ENCODE measurements at regions not wholly inside any gene's neighbourhood (a gene's known extent, or its start where the extent isn't known, plus 50 kb on each side); places are given as distances from the start of the nearest gene placed in this dataset.
"Not testable (repeated sequence)": the region's sequence is repeated elsewhere in the genome, so short reads cannot be mapped to it uniquely, and the experiment has no call there.

DNA sequence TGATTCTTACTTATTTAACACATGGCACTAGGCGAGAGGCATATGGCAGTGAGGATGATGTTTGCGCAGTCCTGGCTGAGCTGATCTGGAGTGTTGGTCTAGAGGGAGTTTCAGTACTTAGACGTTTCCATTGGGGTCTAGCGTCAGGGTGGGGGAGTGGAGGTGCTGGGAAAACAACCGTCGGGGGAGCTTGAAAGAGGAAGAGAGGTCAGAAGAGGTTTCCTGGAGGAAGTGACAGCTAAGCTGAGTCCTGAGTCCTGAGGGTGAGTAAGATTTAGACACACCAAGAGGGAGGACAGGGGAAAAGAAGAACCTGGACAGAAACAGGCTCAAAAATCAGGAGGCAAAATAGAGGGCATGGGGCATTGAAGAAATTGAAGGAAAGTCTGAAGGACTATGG, 81.4 kb downstream of the ALOX5AP start:
- DNase-seq, result no peak

DNA sequence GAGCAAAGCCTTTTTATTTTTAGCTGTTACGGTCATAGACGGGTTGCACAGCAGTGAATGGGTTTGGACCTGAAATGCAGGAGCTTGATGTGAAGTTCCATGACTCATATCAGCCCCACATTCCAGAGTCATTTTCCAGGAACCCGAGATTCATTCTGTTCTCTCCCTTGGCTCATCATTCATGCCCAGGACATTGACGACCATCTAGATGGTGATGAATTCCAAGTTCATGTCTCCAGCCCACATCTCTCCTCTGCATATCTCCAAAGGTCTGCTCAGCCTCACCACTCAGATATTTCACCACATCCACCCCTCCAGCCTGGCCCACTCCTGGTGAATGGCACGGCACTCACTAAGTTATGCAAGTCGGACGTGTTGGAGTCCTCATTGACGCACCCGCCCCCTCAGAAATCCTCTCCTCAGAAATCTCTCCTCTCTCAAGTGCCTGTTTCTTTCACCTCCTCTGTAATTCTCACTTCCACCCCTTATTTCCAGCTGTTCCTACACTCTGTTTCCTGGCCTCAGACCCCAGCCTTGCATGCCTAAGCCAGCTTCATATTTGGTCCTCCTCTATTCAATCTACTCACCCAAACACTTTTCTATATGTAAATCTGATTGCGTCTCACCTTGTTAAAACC, 83.1 kb downstream of the ALOX5AP start:
- DNase-seq, result no peak

- DNase-seq, result no peak
Measured at GRCh38 chr13:30819136-30819888, 84.0 kb downstream of the ALOX5AP start.

DNA sequence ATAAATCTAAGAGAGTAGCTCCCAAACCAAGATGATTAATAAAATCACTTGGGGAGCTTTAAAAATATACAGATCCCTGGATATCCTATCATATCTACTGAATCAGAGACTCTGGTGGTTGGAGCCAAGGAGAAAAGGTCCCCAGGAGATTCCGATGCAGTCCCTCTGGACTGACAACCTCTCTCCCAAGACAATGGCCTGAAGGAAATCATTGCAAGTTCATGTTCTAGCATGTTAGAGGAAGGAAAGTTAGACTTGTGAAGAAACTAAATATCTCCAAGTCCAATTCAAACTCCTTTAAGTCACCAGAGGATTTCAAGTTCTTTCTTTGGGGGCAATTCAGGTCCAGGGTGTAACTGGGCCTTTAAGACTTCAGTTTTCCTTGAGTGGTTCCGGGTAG, 84.7 kb upstream of the MEDAG start:
- DNase-seq, result no peak

DNA sequence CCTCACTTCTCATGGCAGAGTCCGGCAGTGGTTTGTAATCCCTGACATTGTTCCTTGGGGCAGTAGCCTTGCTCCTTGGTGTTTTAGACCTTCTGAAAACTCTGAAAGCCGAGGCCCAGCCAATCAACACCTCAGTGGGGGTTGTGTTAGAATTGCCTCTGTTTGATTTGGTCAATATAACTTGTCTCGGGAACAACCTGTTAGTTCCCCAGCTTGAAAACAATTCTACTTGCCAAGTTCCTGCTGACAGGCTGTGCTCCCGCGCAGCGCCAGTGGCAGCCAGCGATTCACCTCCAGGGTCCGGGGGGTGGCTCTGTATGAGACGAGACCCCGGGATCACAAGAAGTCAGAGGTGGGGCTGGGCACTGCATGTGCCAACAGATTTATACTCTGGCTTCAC, 81.4 kb upstream of the MEDAG start:
- no peak for DNase-seq

GRCh38 chr13:30826911-30827577, 79.0 kb upstream of the MEDAG start:
- no peak for DNase-seq

DNA sequence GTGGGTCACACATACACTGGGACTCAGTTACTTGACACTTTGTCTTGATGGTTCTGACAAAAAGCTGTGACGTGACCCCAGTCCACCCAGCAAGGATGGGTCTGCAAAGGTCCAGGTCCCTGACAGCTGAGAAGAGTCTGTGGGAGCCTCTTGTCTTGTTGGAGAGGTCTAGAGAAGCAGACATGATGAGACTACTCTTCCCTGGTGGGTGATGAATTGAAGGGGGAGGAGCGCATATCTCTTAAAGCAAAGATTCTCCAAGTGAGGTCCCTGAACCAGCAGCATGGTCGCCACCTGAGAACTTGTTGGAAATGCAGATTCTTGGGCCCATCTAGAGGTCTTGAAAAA, 78.5 kb upstream of the MEDAG start:
- no peak for DNase-seq

DNA sequence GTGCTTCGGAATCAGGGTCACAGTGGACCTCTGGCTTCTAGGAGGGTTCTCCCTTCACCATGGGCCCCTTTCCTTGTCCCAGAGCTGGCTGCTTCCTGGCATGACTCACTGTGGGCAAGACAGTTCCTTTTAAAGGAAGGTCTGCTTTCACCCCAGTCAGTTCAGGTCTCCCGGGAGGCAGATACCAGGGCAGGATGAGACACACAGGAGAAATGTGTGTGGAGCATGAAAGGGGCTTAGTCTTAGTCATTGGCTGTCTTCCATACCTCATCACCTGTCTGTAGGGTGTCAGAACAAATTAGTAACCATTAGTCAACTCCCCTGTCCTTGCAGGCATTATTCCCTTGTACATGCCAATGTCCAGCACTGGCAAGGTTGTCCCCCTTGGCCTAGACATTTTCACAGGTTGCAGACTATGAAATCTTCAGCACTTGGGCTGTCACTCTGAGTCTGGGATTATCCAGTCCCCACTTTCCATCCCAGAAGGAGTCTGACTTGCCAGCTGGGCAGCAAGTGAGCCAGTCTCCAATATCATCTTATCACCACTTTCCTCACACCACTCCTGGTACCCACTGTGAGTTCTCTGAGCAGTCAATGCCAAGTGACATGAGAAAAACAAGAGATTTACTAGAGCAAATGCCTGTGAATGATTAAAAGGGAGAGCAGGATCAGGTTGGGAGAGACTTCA, 76.8 kb upstream of the MEDAG start:
- no peak for DNase-seq

- DNase-seq, result no peak
Measured at GRCh38 chr13:30829833-30830637, 76.0 kb upstream of the MEDAG start.

DNA sequence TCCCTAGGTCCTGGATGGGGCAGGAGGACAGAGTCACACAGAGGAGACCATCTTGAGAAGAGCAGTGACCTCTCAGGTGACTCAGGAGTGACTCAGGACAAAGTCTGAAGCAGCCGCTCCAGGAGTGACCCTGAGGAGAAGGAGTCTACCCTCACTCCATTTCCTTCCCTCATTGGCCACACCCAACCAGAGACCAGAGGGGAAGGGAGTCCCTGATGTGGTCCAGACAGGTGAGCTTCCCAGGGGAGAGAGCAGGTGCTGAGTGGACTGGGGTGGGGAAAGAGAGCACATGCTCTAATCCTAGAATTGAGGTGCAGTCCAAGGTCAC, 75.5 kb upstream of the MEDAG start:
- DNase-seq, result no peak

- DNase-seq, result no peak
Measured at GRCh38 chr13:30831515-30831914, 74.6 kb upstream of the MEDAG start.

GRCh38 chr13:30832377-30832776, 73.7 kb upstream of the MEDAG start:
- no peak for DNase-seq

GRCh38 chr13:30832845-30833332, 73.2 kb upstream of the MEDAG start:
- peak; percentile 68 for DNase-seq

DNA sequence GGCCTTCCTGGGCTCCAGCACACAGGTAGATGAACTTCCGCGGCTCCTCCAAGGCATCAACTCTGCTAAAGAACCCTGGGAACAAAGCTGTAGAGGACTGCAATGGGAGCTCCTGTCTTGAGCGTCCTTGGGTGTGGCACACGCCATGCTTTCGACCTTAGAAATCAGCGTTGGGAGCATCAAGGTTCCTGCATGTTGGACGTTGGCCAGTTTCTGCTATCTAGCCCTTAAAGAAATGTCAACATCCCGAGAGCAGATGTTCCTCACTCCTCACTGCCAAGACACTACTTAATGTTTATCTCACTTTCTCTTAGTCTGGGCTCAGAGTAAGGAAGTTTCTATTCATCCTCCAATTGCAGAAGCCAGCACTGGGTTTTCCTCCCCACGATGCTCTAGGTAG, 70.6 kb upstream of the MEDAG start:
- DNase-seq, result no peak

DNA sequence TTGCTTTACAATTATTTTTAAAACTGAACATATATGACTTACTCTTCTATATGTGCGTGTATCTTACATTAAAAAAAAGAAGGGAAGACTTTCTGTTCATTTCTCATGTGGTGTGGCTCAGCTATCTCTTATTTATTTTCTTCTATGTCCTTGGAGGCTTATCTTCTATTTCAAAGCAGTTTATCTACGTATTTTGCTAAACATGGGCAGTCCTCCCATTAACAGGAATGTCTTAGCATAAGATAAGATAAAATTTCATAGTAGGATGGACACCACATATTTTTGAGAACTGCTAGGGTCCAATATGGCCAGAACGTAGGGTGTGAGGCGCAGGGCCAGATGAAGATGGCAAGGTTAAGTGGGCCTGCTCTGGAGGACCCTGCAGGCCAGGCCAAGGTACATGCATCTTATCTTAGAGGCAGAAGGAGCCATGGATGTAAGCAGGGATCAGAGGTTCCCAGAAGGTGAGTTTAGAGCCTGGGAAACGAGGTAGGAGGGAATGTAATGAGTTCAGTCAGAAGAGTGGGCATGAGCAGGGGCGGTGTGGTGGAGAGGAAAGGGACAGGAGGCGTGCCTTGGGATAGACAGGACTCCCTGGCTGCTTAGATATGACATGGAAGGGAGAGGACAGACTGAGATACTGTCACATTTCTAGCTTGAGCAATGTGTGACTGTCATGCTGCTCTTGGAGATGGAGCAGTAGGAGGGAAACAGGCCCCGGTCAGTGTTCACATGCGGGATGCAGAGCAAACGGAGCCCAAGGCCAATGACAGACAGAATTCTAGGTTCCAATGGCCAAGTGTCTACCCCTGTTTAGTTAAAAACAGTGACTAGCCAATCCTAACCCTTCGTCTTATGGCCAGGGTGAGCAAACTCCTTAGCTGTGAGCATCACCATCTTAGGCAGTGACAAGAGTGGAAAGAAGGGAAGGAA, 68.6 kb upstream of the MEDAG start:
- DNase-seq, result no peak

DNA sequence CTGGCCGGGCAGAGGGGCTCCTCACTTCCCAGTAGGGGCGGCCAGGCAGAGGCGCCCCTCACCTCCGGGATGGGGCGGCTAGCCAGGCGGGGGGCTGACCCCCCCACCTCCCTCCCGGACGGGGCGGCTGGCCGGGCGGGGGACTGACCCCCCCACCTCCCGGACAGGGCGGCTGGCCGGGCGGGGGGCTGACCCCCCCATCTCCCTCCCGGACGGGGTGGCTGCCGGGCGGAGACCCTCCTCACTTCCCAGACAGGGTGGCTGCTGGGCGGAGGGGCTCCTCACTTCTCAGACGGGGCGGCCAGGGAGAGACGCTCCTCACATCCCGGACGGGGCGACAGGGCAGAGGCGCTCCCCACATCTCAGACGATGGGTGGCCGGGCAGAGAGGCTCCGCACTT, 66.4 kb upstream of the MEDAG start:
- DNase-seq, result not testable (repeated sequence)

DNA sequence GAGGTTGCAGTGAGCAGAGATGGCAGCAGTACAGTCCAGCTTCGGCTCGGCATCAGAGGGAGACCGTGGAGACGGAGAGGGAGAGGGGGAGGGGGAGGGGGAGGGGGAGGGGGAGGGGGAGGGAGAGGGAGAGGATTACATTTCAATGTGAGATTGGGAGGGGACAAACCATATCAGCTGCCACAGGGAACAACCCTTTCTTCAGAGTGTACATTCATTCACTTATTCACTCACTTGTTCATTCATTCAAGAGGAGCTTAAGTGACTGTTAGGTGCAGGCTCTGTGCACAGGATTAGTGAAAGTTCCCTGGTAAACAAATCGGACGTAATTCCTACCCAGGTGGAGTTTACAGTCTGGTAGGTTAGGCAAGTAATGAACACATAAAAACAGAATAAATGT, 65.6 kb upstream of the MEDAG start:
- no peak for DNase-seq

DNA sequence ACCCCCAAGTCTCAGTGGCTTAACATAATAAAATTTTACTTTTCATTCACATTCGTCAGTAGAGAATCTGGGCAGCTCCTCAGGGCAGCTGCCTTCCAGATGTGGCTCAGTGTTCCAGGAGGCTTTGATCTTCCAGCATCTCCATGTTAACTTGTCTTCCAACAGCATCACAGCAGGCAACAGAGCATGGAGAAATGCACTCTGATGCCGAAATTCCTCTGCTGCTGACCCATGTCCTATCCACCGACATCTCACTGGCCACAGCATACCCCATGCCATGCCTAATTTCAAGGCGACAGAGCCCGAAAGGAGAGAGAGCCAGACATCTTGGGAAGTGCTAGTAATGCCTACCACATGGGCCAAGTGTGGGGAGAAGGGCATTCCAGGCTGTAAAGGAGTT, 64.9 kb upstream of the MEDAG start:
- no peak for DNase-seq

DNA sequence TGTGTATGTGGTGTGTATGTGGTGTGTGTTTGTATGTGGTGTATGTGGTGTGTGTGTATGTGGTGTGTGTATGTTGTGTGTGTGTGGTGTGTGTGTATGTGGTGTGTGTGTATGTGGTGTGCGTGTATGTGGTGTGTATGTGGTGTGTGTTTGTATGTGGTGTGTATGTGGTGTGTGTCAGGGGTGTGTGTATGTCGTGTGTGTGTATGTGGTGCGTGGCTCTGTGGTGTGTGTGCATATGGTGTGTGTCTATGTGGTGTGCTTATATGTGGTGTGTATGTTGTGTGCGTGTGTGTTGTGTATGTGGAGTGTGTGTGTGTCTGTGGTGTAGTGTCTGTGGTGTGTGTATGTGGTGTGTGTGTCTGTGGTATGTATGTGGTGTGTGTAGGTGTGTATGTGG, 62.5 kb upstream of the MEDAG start:
- no peak for DNase-seq

GRCh38 chr13:30844548-30845296, 61.3 kb upstream of the MEDAG start:
- DNase-seq, result no peak

Measured in right kidney (tissue), 1 donor.